OCI-LY7 (cell line): ENCODE measurements at regions not wholly inside any gene's neighbourhood (a gene's known extent, or its start where the extent isn't known, plus 50 kb on each side); places are given as distances from the start of the nearest gene placed in this dataset. TPM values are rescaled to one million over a fixed set of nuclear protein-coding genes. Genes with fewer than 3 reads are reported as not detected.

ENCODE experiments used
- small RNA-seq: library from RNA; depleted of rRNA; stranded (forward); fragments of <200 nt; gene quantifications from one replicate; pipeline ENCODE3, GENCODE V24; 2014

Small RNA genes lying in the stretch of these regions (small RNA-seq; reads per million reads assigned to genes)
- gene RNU6-932P: not detected
